ENCODE measurements at regions not wholly inside any gene's neighbourhood (a gene's known extent, or its start where the extent isn't known, plus 50 kb on each side); places are given as distances from the start of the nearest gene placed in this dataset.

DNA sequence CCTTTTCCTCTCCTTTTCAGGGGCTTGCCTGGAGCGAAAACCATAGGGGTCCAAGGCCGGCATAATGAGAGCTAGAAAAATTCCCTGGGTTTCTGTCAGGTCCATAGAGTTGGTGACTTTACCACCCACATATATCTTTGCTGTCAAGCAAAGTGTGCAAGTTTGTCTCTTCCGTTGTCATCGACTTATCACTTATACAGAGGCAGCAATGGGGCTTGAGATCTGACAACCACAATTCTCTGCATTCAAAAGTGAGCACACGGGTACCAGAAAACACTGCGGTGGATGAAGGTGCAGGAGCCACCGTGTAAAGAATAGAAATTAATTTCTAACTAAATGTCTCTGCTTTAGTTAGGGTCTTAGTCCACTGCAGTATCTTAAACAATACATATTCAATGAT is 162.3 kb downstream of the DAD1 start:
- TF ChIP-seq, protein P1, sequence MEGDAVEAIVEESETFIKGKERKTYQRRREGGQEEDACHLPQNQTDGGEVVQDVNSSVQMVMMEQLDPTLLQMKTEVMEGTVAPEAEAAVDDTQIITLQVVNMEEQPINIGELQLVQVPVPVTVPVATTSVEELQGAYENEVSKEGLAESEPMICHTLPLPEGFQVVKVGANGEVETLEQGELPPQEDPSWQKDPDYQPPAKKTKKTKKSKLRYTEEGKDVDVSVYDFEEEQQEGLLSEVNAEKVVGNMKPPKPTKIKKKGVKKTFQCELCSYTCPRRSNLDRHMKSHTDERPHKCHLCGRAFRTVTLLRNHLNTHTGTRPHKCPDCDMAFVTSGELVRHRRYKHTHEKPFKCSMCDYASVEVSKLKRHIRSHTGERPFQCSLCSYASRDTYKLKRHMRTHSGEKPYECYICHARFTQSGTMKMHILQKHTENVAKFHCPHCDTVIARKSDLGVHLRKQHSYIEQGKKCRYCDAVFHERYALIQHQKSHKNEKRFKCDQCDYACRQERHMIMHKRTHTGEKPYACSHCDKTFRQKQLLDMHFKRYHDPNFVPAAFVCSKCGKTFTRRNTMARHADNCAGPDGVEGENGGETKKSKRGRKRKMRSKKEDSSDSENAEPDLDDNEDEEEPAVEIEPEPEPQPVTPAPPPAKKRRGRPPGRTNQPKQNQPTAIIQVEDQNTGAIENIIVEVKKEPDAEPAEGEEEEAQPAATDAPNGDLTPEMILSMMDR (IDR thresholded peaks at IDR 0.05 in 4 of 5, conservative IDR thresholded peaks at IDR 0.05 in 1 of 5): no peak
- TF ChIP-seq POLR2A (IDR thresholded peaks at IDR 0.05): no peak
